Caco-2 (cell line): ENCODE measurements at regions not wholly inside any gene's neighbourhood (a gene's known extent, or its start where the extent isn't known, plus 50 kb on each side); places are given as distances from the start of the nearest gene placed in this dataset.

ENCODE experiments used
- BruUV-seq: library from RNA; stranded (reverse); fragments of 400-500 nt; replicated peaks from 2 replicates; lab custom pipeline; 2021; lab: Mats Ljungman, UMichigan
- CTCF ChIA-PET: fragments of 300-600 bp; sonication (Branson Sonifier 250); formaldehyde crosslinking; loops from one replicate; lab custom pipeline; 2022; ENCODE audit warnings: antibody characterized with exemption; lab: Charles Lee
- POLR2A ChIA-PET: fragments of 300-600 bp; sonication (Branson Sonifier 250); formaldehyde crosslinking; loops from one replicate; lab custom pipeline; 2022; ENCODE audit warnings: antibody characterized with exemption; lab: Charles Lee
- DNase-seq, 2 experiments: peaks; one replicate each; pipeline versions ENCODE4 v3.0.0 to v3.0.0-alpha.2; 2020 to 2022
- H3K27me3 ChIP-seq: replicated peaks from 2 replicates; pipeline ENCODE4 v1.6.0; 2011; ENCODE audit warnings: low read length; ENCODE audit not compliant: control insufficient read depth, insufficient read depth
- H3K36me3 ChIP-seq: 2 replicates; pipeline ENCODE4 v1.5.1; 2011; ENCODE audit warnings: low read length; ENCODE audit not compliant: control insufficient read depth, insufficient read depth
- H3K4me1 ChIP-seq: fragments of 250-450 bp; sonication (Bioruptor Pico); 2 replicates; pipeline ENCODE4 v1.5.1; 2020; ENCODE audit warnings: mild to moderate bottlenecking
- H3K4me3 ChIP-seq: 2 replicates; pipeline ENCODE4 v1.5.1; 2011; ENCODE audit warnings: low read depth, mild to moderate bottlenecking, control low read depth, low read length
- H3K9me3 ChIP-seq: fragments of 250-450 bp; sonication (Bioruptor Pico); 2 replicates; pipeline ENCODE4 v1.5.1; 2020; ENCODE audit warnings: mild to moderate bottlenecking, moderate library complexity
- H3K27ac Mint-ChIP-seq: one replicate; pipeline ENCODE4 v1.8.0; 2022; ENCODE audit warnings: mixed read lengths; ENCODE audit not compliant: unreplicated experiment
- H3K27me3 Mint-ChIP-seq: one replicate; pipeline ENCODE4 v1.8.0; 2022; ENCODE audit warnings: mixed read lengths; ENCODE audit not compliant: insufficient read depth, unreplicated experiment
- H3K36me3 Mint-ChIP-seq: one replicate; pipeline ENCODE4 v1.8.0; 2022; ENCODE audit warnings: mild to moderate bottlenecking, mixed read lengths; ENCODE audit not compliant: insufficient read depth, unreplicated experiment
- H3K4me1 Mint-ChIP-seq: one replicate; pipeline ENCODE4 v1.8.0; 2022; ENCODE audit warnings: low read depth, mixed read lengths; ENCODE audit not compliant: unreplicated experiment
- H3K4me3 Mint-ChIP-seq: one replicate; pipeline ENCODE4 v1.8.0; 2022; ENCODE audit warnings: mild to moderate bottlenecking, moderate library complexity, mixed read lengths; ENCODE audit not compliant: unreplicated experiment
- H3K9me3 Mint-ChIP-seq: one replicate; pipeline ENCODE4 v1.8.0; 2022; ENCODE audit warnings: mixed read lengths; ENCODE audit not compliant: unreplicated experiment
- intact Hi-C: fragments of 100-400 bp; cut with micrococcal nuclease; formaldehyde crosslinking; loops from one replicate; pipeline ENCODE4 v1.10.0; 2022; ENCODE audit not compliant: unreplicated experiment
- TF ChIP-seq, protein P1 (sequence below), 2 experiments: fragments of 200-600 bp in 1 of 2; IDR thresholded peaks; 1 replicate in 1 of 2; 2 replicates in 1 of 2; pipeline versions ENCODE4 v1.5.1 to v1.8.0; 2011 to 2022; ENCODE audit warnings: antibody characterized with exemption in 1 of 2, control low read depth in 1 of 2, inconsistent platforms in 1 of 2, low read depth in 1 of 2, low read length in 1 of 2, mild to moderate bottlenecking in 1 of 2, moderate library complexity in 1 of 2; ENCODE audit not compliant: insufficient read depth in 1 of 2, severe bottlenecking in 1 of 2, unreplicated experiment in 1 of 2

- DNase-seq = no peak
- intact Hi-C loops = no loop called here
- Histone ChIP-seq H3K36me3 (no peaks in the 10 kb centered on the region), H3K4me1 (no peaks in the 10 kb centered on the region), H3K27me3 (no peaks in the 10 kb centered on the region), H3K4me3 (no peak overlapping the region), H3K9me3 (no peaks in the 10 kb centered on the region)
- TF ChIP-seq, protein P1, sequence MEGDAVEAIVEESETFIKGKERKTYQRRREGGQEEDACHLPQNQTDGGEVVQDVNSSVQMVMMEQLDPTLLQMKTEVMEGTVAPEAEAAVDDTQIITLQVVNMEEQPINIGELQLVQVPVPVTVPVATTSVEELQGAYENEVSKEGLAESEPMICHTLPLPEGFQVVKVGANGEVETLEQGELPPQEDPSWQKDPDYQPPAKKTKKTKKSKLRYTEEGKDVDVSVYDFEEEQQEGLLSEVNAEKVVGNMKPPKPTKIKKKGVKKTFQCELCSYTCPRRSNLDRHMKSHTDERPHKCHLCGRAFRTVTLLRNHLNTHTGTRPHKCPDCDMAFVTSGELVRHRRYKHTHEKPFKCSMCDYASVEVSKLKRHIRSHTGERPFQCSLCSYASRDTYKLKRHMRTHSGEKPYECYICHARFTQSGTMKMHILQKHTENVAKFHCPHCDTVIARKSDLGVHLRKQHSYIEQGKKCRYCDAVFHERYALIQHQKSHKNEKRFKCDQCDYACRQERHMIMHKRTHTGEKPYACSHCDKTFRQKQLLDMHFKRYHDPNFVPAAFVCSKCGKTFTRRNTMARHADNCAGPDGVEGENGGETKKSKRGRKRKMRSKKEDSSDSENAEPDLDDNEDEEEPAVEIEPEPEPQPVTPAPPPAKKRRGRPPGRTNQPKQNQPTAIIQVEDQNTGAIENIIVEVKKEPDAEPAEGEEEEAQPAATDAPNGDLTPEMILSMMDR (IDR thresholded peaks at IDR 0.05; ENCODE audit: insufficient read depth in 1 of 2, low read depth in 1 of 2, low read length in 1 of 2, severe bottlenecking in 1 of 2, unreplicated experiment in 1 of 2) = no peak
- CTCF ChIA-PET = no interaction called here
- no peaks in the 10 kb centered on the region for H3K36me3 Mint-ChIP-seq
- H3K27ac Mint-ChIP-seq = no peak overlapping the region
- no peak overlapping the region for H3K4me3 Mint-ChIP-seq
- H3K9me3 Mint-ChIP-seq = no peaks in the 10 kb centered on the region
- H3K4me1 Mint-ChIP-seq = peaks cover 6% of the 10 kb centered on the region
- no peaks in the 10 kb centered on the region for H3K27me3 Mint-ChIP-seq
- POLR2A ChIA-PET = no interaction called here
- no TSS peak for BruUV-seq
Observed at GRCh38 chr4:183580370-183580769, 75.5 kb downstream of the ING2 start.

GRCh38 chr4:183580849-183581248, 76.0 kb downstream of the ING2 start:
- intact Hi-C loops = no loop called here
- Mint-ChIP-seq H3K27ac (no peak overlapping the region), H3K9me3 (no peaks in the 10 kb centered on the region), H3K27me3 (no peaks in the 10 kb centered on the region), H3K36me3 (no peaks in the 10 kb centered on the region), H3K4me3 (no peak overlapping the region), H3K4me1 (peaks cover 6% of the 10 kb centered on the region)
- H3K4me1 ChIP-seq = no peaks in the 10 kb centered on the region
- no peak for DNase-seq
- POLR2A ChIA-PET = no interaction called here
- CTCF ChIA-PET = no interaction called here
- no peaks in the 10 kb centered on the region for H3K9me3 ChIP-seq
- TF ChIP-seq, protein P1 (IDR thresholded peaks at IDR 0.05; ENCODE audit: insufficient read depth in 1 of 2, low read depth in 1 of 2, low read length in 1 of 2, severe bottlenecking in 1 of 2, unreplicated experiment in 1 of 2) = no peak
- no peak overlapping the region for H3K4me3 ChIP-seq
- no peaks in the 10 kb centered on the region for H3K36me3 ChIP-seq
- H3K27me3 ChIP-seq = no peaks in the 10 kb centered on the region
- no TSS peak for BruUV-seq

- Mint-ChIP-seq H3K9me3 (no peaks in the 10 kb centered on the region), H3K4me3 (no peak overlapping the region), H3K4me1 (no peaks in the 10 kb centered on the region), H3K36me3 (no peaks in the 10 kb centered on the region), H3K27me3 (no peaks in the 10 kb centered on the region), H3K27ac (no peak overlapping the region)
- H3K27me3 ChIP-seq = no peaks in the 10 kb centered on the region
- intact Hi-C loops = no loop called here
- TF ChIP-seq, protein P1 (IDR thresholded peaks at IDR 0.05; ENCODE audit: insufficient read depth in 1 of 2, low read depth in 1 of 2, low read length in 1 of 2, severe bottlenecking in 1 of 2, unreplicated experiment in 1 of 2) = no peak
- H3K4me1 ChIP-seq = no peaks in the 10 kb centered on the region
- no TSS peak for BruUV-seq
- ChIA-PET POLR2A (no interaction called here), CTCF (no interaction called here)
- no peak overlapping the region for H3K4me3 ChIP-seq
- no peaks in the 10 kb centered on the region for H3K9me3 ChIP-seq
- DNase-seq = no peak
- H3K36me3 ChIP-seq = no peaks in the 10 kb centered on the region
Observed at GRCh38 chr4:183586824-183587223, 72.2 kb downstream of the RWDD4 start.
